Retinal pigment epithelial cell (primary cell): ENCODE measurements at regions not wholly inside any gene's neighbourhood (a gene's known extent, or its start where the extent isn't known, plus 50 kb on each side); places are given as distances from the start of the nearest gene placed in this dataset.

ENCODE experiments used
- DNase-seq: peaks from one replicate; pipeline ENCODE4 v3.0.0-alpha.2; 2010; ENCODE audit warnings: low read depth
- H3K4me3 ChIP-seq: 2 replicates; pipeline ENCODE4 v1.5.1; 2011; ENCODE audit warnings: mild to moderate bottlenecking, low read length, control low read depth, moderate library complexity
- CTCF ChIP-seq: conservative IDR thresholded peaks from 2 replicates; pipeline ENCODE4 v1.5.1; 2011; ENCODE audit warnings: low read depth, low read length, control low read depth, inconsistent platforms

GRCh38 chr20:43821795-43822194 lies 92.9 kb upstream of the TOX2 start:
- no peak for TF ChIP-seq CTCF
- DNase-seq, result no peak
- no peak overlapping the region for H3K4me3 ChIP-seq

- H3K4me3 ChIP-seq, result no peak overlapping the region
- TF ChIP-seq CTCF, result no peak
- no peak for DNase-seq
Observed at GRCh38 chr20:43820731-43821330, 93.8 kb upstream of the TOX2 start.

GRCh38 chr20:43812216-43812615 lies 85.4 kb upstream of the GTSF1L start:
- DNase-seq, result no peak
- TF ChIP-seq CTCF, result no peak
- no peak overlapping the region for H3K4me3 ChIP-seq

- TF ChIP-seq CTCF, result no peak
- H3K4me3 ChIP-seq, result no peak overlapping the region
- no peak for DNase-seq
Observed at GRCh38 chr20:43809206-43809819, 82.5 kb upstream of the GTSF1L start.

- no peak overlapping the region for H3K4me3 ChIP-seq
- no peak for DNase-seq
- TF ChIP-seq CTCF, result no peak
Observed at GRCh38 chr20:43804781-43805180, 78.0 kb upstream of the GTSF1L start.

GRCh38 chr20:43803276-43803675 lies 76.5 kb upstream of the GTSF1L start:
- H3K4me3 ChIP-seq, result no peak overlapping the region
- DNase-seq, result no peak
- TF ChIP-seq CTCF, result no peak

GRCh38 chr20:43800186-43800585 lies 73.4 kb upstream of the GTSF1L start:
- DNase-seq, result no peak
- no peak for TF ChIP-seq CTCF
- H3K4me3 ChIP-seq, result no peak overlapping the region
